NCI-H774 (cell line): ENCODE measurements at regions not wholly inside any gene's neighbourhood (a gene's known extent, or its start where the extent isn't known, plus 50 kb on each side); places are given as distances from the start of the nearest gene placed in this dataset.
A peak's percentile ranks its signal among the peaks of the same experiment; 100 is the strongest.

Experiments
- DNase-seq: peaks from one replicate; lab custom pipeline; 2025; lab: John Stamatoyannopoulos, UW

DNA sequence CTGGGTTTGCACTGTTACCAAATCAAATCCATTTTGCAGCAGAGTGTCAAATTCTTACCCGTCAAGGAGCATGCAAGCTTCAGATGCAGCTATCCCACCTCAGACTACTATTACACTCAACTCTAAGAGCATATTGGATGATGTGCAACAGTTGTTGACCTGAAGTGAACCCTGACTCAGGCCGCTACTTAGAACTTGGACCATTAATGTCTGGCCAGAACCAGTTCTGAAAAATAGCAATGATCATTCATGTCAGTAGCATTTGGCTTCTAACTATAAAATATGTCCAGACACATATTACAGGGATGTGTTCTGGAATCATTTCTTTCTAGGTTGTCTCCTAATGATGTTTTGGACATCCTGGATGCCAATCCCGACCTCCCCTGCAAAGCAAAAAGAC is 135.5 kb upstream of the PKDCC start:
- DNase-seq: no peak

GRCh38 chr2:41912776-41913175 is 135.0 kb upstream of the PKDCC start:
- no peak for DNase-seq

DNA sequence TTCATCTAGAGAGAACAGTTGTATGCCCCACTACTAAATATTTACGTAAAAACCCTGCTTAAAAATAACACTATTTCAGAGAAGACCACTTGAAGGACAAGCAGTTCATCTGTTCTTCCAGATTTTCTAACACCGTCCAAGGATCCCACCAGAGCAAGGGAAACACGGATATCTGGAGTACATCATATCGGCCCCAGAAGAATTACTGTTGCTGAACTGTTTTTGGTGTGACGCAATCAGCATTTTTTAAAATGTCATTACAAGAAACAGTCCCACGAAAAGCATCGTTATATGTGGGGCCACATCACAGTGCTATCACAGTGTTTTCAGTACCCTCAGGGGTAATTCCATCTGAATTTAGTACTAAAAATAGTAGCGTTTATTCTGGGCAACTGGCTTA is 134.5 kb upstream of the PKDCC start:
- DNase-seq: no peak

- no peak for DNase-seq
Observed at GRCh38 chr2:41913921-41914609, 133.8 kb upstream of the PKDCC start.

DNA sequence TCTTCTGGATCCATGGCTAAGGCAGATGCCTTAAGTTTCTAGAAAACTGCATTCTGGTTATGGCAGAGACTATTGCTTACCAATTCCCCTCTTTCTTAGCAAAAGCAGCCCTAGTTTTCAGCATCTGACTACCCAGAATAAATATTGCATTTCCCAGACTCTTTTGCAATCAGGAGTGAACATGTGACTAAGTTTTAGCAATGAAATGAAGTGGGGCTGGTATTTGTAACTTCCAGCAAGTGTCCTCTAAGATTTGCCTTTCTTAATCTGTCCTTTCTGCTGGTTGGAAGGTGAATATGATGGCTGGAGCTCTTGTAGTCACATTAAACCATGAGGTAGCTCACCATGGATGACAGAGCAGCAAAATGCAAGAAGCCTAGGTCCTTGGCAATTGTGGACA is 132.9 kb upstream of the PKDCC start:
- DNase-seq: no peak

- no peak for DNase-seq
Observed at GRCh38 chr2:41916177-41916576, 131.6 kb upstream of the PKDCC start.

- no peak for DNase-seq
Observed at GRCh38 chr2:41917587-41917986, 130.2 kb upstream of the PKDCC start.

DNA sequence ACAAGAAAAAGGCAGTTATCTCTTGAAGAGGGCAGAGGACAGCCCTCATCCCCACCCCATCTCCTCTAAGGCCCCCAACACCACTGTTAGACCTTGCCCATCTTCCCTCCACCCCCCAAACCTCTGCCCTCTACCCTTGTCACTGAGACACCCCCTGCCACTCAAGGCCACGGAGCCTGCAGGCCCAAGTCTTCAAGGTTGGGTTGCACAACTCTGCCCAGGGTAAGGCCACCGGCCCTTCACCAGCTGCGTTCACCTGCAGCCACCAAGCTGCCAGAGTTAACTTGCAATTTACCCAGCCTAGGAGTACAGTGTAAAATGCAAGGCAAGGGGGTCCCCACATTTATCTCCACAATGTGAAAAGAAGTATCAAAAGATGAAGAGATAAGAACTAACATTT is 128.7 kb upstream of the PKDCC start:
- no peak for DNase-seq

GRCh38 chr2:41920181-41920580 is 127.6 kb upstream of the PKDCC start:
- DNase-seq: no peak

DNA sequence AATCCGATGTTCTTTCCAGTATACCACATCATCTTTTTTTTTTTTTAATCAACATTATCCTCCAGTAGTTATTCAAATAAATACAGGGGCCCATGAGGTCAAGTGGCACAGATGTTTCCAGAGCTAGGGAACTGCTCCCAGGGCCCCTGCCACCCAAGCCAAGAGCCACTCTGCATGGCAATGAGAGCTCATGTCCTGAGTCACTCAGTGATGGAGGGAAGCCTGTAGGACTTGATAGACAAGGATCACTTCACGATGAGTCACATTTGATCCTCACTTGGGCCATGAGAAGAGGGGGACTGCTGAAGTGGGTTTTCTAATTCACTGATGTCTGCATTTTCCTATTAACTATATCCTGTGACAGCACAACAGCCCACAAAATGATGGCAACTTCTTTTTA is 127.0 kb upstream of the PKDCC start:
- no peak for DNase-seq

DNA sequence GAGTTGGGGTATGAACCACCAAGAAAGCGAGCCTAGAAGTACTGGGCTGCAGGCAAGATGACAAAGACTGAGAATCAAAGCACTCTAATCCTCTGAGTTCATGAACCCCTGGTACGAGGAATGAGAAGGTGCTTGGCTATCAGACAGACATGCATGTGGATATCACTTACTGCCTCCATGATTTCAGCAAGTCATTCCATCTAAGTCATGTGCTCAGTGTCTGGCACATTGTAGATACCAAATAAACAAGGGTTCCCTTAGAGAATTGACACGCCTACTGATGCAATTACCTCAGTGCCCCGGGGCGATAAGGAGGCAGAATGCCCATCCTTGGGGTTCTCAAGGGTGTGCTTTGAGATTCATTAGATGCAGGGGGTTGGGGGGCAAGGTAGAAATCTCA is 125.6 kb upstream of the PKDCC start:
- no peak for DNase-seq

- no peak for DNase-seq
Observed at GRCh38 chr2:41923156-41923786, 124.5 kb upstream of the PKDCC start.

GRCh38 chr2:41924024-41924423 is 123.8 kb upstream of the PKDCC start:
- no peak for DNase-seq

DNA sequence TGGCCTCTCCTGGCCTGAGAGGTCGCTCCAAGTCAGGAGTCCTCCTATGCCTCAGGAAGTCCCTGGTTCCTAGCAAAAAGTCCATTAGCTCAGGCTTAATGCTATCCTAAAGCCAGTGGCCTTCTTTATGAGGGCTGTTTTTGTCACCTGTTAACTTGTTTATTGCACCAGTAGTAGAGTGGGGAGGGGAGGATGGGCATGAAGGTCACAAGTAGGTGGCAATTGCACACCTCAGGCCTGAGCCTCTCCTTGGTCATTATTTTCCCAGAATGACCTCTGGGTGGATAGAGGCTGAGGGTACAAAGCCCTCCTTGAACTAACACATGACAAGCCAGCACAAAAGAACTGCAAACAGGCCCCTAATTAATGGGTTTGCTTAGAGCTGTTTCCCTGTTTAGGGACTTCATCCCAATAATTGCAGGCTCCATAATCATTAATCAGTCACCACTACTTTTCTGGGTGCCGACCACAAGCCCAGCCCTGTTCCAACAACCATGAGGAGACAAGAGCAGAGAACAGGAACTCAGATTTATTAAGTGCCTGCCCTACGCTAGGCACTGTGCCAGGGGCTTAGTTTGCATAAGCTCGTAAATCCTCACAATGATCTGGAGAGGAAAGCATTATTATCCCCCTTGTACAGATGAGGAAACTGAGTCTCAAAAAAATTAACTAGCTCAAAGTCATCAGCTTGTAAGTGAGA is 123.0 kb upstream of the PKDCC start:
- DNase-seq: peak; percentile 41

DNA sequence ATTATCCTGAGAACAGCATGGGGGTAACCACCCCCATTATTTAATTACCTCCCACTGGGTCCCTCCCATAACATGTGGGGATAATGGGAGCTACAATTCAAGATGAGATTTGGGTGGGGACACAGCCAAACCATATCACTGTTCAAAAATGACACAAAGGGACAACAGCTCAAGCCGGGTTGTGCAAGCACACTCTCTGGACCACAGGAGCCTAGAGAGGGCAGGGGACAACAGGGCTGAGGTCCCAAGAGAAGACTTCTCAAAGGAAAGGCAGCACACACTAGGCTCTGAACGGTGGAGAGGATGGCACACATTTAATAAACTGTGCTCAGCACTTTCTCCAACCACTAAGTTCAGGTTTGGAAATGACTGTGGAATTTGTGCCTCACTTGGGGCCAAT is 122.1 kb upstream of the PKDCC start:
- DNase-seq: no peak

DNA sequence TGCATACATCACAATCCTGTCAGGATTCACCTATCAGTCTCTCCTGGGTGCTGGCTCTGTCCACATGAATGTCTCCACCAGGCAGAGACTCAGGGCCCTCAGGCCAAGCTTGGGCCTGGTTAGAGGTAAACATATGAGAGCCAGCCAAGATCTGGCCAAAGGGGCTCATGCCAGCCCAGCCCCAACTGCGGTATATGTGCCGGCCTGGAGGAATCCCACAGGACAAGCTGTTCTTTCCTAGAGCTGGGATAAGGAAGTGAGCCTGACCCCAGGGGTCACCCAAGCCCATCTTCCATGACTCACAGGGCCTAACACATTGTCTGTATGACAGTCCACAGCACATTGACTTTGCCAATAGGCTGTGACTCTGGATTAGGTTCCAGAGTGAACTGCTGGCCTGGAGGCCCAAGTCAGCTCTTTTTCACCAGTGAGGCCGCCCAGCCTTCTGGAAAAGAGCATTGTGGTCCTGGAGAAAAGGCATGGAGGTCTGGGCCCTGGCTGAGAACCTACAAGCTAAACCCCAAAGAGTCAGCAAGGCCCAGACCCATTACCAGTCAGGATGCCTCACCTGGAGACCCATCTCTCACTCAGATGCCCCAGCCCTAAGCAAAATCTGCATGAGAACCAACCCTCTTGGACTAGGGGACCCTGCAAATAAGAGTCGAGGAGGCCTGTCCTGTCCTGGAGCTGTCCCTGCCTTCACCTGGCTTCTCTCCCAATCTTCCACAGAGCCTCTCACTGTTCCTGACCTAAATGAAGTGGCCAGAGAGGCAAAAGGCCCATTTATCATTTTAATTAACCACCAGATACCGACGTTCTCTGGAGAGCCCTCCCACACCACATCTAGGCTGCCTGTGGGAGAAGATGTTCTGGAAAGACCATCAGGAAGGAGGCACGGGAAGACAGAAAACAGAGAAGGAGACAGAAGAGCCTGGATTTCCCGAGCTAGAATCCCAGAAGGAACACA is 120.9 kb upstream of the PKDCC start:
- DNase-seq: no peak

DNA sequence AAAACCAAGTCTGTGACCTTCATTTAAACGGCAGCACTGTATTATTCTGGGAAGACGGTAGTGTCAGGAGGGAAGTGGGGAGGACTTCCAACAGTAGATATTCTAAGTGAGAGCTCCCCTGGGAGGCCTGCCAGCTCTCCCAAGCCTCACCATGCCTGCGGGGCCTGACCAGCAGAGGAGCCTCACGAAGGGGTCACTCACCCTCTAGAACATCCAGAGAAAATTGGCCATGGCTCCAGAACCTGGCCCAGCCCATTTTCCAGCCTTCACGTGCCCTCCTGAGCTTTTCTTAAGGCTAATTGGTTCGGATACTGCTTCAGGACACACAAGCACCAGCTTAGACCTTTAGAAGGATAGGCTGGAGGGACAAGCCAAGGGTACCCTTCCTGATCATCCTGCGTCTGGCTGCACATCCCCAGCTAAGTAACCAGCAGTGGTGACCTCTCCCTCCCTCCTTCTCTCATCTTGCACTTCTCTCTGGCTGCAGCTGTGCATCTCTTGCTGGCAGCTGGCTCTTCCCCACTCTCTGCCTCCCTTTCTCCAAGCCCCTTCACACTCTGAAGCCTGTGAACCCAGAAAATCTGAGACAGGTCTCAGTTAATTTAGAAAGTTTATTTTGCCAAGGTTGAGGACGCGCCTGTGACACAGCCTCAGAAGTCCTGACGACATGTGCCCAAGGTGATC is 120.1 kb upstream of the PKDCC start:
- no peak for DNase-seq

- no peak for DNase-seq
Observed at GRCh38 chr2:41928526-41928925, 119.3 kb upstream of the PKDCC start.

- no peak for DNase-seq
Observed at GRCh38 chr2:41930807-41931566, 116.8 kb upstream of the PKDCC start.

DNA sequence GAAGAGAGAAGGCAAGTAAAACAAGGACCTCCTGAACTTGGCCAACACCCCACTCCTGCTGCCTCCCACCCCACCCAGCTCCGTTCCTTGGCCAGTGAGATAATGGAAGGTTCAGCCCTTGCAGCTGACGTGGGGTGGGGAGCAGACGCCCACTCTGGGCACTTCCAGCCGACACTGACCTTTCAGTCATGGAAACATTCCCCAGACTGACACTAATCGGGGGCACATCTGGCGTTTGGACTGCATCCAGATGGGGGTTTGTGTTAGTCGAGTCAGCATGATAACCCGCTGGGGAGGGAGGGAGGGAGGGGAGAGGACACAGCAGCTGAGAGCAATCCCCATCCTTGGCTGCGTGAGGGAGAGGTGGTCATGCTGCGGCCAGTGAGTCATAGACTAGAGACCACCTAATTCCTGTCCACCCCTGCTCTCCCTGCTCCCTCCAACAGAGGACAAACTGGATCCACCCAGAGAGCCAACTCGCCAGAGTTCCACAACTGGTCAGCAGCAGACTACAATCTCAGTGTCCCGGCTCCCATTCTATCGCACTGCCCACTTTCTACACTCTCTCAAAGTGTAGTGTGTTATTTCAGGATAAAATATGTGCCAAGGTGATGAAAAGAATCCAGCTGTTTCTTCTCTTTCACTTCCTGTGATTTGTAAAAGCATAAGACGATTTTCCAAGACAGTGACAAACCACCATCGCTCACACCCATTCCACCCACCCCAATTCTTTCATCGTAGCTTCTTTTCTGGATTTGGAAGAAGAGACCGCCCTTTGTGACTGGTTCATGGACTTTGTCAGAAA is 115.4 kb upstream of the PKDCC start:
- no peak for DNase-seq
